Fibroblast of lung (primary cell): ENCODE measurements at regions not wholly inside any gene's neighbourhood (a gene's known extent, or its start where the extent isn't known, plus 50 kb on each side); places are given as distances from the start of the nearest gene placed in this dataset.

Source experiments
- DNase-seq, 2 donors: peaks; one replicate each; pipeline versions ENCODE4 v3.0.0 to v3.0.0-alpha.2; 2010; ENCODE audit warnings: low read depth in 2 of 2
- H2AFZ ChIP-seq: 2 replicates; pipeline ENCODE4 v1.5.1; 2012; ENCODE audit warnings: low read length, control low read depth, inconsistent platforms
- H3K27ac ChIP-seq: 2 replicates; pipeline ENCODE4 v1.5.1; 2011; ENCODE audit warnings: low read length, control low read depth; ENCODE audit not compliant: insufficient read depth
- H3K27me3 ChIP-seq: 2 replicates; pipeline ENCODE4 v1.5.1; 2011; ENCODE audit warnings: mild to moderate bottlenecking, low read length; ENCODE audit not compliant: control insufficient read depth, insufficient read depth
- H3K36me3 ChIP-seq: 2 replicates; pipeline ENCODE4 v1.5.1; 2011; ENCODE audit warnings: low read length; ENCODE audit not compliant: control insufficient read depth, insufficient read depth
- H3K4me1 ChIP-seq: 2 replicates; pipeline ENCODE4 v1.5.1; 2011; ENCODE audit warnings: low read length; ENCODE audit not compliant: control insufficient read depth, insufficient read depth; ENCODE audit errors: extremely low read depth
- H3K4me2 ChIP-seq: 2 replicates; pipeline ENCODE4 v1.5.1; 2011; ENCODE audit warnings: low read length, control low read depth; ENCODE audit not compliant: insufficient read depth; ENCODE audit errors: extremely low read depth
- H3K4me3 ChIP-seq, 4 experiments: fragments of 200-600 bp in 1 of 4; sonication (generic) in 1 of 4; replicated peaks in 1 of 4; 2 replicates each; pipeline ENCODE4 v1.5.1; 2011 to 2016; ENCODE audit warnings: low read length in 4 of 4, low read depth in 3 of 4, mild to moderate bottlenecking in 3 of 4, control low read depth in 2 of 4, inconsistent platforms in 1 of 4, mixed read lengths in 1 of 4; ENCODE audit not compliant: insufficient read depth in 1 of 4; ENCODE audit errors: control extremely low read depth in 1 of 4
- H3K79me2 ChIP-seq: 2 replicates; pipeline ENCODE4 v1.5.1; 2012; ENCODE audit warnings: mild to moderate bottlenecking, low read length, inconsistent platforms; ENCODE audit not compliant: control insufficient read depth, insufficient read depth
- H3K9ac ChIP-seq: 2 replicates; pipeline ENCODE4 v1.5.1; 2011; ENCODE audit warnings: mild to moderate bottlenecking, low read length, control low read depth; ENCODE audit not compliant: insufficient read depth
- H3K9me3 ChIP-seq: 2 replicates; pipeline ENCODE4 v1.5.1; 2012; ENCODE audit warnings: low read depth, low read length; ENCODE audit not compliant: control insufficient read depth, insufficient read depth
- H4K20me1 ChIP-seq: 2 replicates; pipeline ENCODE4 v1.5.1; 2011; ENCODE audit warnings: low read length; ENCODE audit not compliant: control insufficient read depth, insufficient read depth; ENCODE audit errors: extremely low read depth
- EZH2 ChIP-seq: IDR thresholded peaks from 2 replicates; pipeline ENCODE4 v1.5.1; 2012; ENCODE audit warnings: low read length, control low read depth, mild to moderate bottlenecking; ENCODE audit errors: missing control alignments
- TF ChIP-seq, protein P1 (sequence below), 2 donors: IDR thresholded peaks in 1 of 2; conservative IDR thresholded peaks in 1 of 2; 1 replicate in 1 of 2; 2 replicates in 1 of 2; pipeline ENCODE4 v1.5.1; 2011 to 2012; ENCODE audit warnings: low read length in 2 of 2, control low read depth in 1 of 2, inconsistent platforms in 1 of 2, low read depth in 1 of 2, mild to moderate bottlenecking in 1 of 2

- no peak overlapping the region for H3K4me3 ChIP-seq
- no peaks in the 10 kb centered on the region for H3K36me3 ChIP-seq
- H4K20me1 ChIP-seq, result no peaks in the 10 kb centered on the region
- H3K27ac ChIP-seq, result no peak overlapping the region
- H2AFZ ChIP-seq, result no peak overlapping the region
- H3K27me3 ChIP-seq, result no peaks in the 10 kb centered on the region
- no peak overlapping the region for H3K9ac ChIP-seq
- no peaks in the 10 kb centered on the region for H3K79me2 ChIP-seq
- TF ChIP-seq, protein P1, sequence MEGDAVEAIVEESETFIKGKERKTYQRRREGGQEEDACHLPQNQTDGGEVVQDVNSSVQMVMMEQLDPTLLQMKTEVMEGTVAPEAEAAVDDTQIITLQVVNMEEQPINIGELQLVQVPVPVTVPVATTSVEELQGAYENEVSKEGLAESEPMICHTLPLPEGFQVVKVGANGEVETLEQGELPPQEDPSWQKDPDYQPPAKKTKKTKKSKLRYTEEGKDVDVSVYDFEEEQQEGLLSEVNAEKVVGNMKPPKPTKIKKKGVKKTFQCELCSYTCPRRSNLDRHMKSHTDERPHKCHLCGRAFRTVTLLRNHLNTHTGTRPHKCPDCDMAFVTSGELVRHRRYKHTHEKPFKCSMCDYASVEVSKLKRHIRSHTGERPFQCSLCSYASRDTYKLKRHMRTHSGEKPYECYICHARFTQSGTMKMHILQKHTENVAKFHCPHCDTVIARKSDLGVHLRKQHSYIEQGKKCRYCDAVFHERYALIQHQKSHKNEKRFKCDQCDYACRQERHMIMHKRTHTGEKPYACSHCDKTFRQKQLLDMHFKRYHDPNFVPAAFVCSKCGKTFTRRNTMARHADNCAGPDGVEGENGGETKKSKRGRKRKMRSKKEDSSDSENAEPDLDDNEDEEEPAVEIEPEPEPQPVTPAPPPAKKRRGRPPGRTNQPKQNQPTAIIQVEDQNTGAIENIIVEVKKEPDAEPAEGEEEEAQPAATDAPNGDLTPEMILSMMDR (conservative IDR thresholded peaks at IDR 0.05 in 1 of 2, IDR thresholded peaks at IDR 0.05 in 1 of 2; ENCODE audit: low read depth in 1 of 2, low read length in 2 of 2), result no peak
- no peaks in the 10 kb centered on the region for H3K9me3 ChIP-seq
- no peaks in the 10 kb centered on the region for H3K4me1 ChIP-seq
- DNase-seq, result no peak
- H3K4me2 ChIP-seq, result no peak overlapping the region
These were observed 65.2 kb upstream of the ITPRID1 start for GRCh38 chr7:31448649-31449048.

GRCh38 chr7:31455844-31456243 lies 58.0 kb upstream of the ITPRID1 start:
- H3K4me1 ChIP-seq, result no peaks in the 10 kb centered on the region
- no peaks in the 10 kb centered on the region for H3K27me3 ChIP-seq
- no peaks in the 10 kb centered on the region for H3K9me3 ChIP-seq
- H4K20me1 ChIP-seq, result no peaks in the 10 kb centered on the region
- H3K79me2 ChIP-seq, result no peaks in the 10 kb centered on the region
- H2AFZ ChIP-seq, result no peak overlapping the region
- H3K4me3 ChIP-seq, result no peak overlapping the region
- no peaks in the 10 kb centered on the region for H3K36me3 ChIP-seq
- DNase-seq, result no peak
- H3K27ac ChIP-seq, result no peak overlapping the region
- no peak overlapping the region for H3K4me2 ChIP-seq
- no peak overlapping the region for H3K9ac ChIP-seq
- TF ChIP-seq, protein P1 (conservative IDR thresholded peaks at IDR 0.05 in 1 of 2, IDR thresholded peaks at IDR 0.05 in 1 of 2; ENCODE audit: low read depth in 1 of 2, low read length in 2 of 2), result no peak
- TF ChIP-seq EZH2, result no peak

GRCh38 chr7:31456646-31457368 lies 57.1 kb upstream of the ITPRID1 start:
- H3K4me2 ChIP-seq, result no peak overlapping the region
- H3K36me3 ChIP-seq, result no peaks in the 10 kb centered on the region
- no peaks in the 10 kb centered on the region for H3K9me3 ChIP-seq
- no peaks in the 10 kb centered on the region for H3K4me1 ChIP-seq
- H2AFZ ChIP-seq, result no peak overlapping the region
- TF ChIP-seq, protein P1 (conservative IDR thresholded peaks at IDR 0.05 in 1 of 2, IDR thresholded peaks at IDR 0.05 in 1 of 2; ENCODE audit: low read depth in 1 of 2, low read length in 2 of 2), result no peak
- TF ChIP-seq EZH2, result no peak
- H3K27me3 ChIP-seq, result no peaks in the 10 kb centered on the region
- H3K27ac ChIP-seq, result no peak overlapping the region
- no peak overlapping the region for H3K4me3 ChIP-seq
- H4K20me1 ChIP-seq, result no peaks in the 10 kb centered on the region
- DNase-seq, result no peak
- H3K9ac ChIP-seq, result no peak overlapping the region
- H3K79me2 ChIP-seq, result no peaks in the 10 kb centered on the region
